ENCODE measurements at regions not wholly inside any gene's neighbourhood (a gene's known extent, or its start where the extent isn't known, plus 50 kb on each side); places are given as distances from the start of the nearest gene placed in this dataset.

DNA sequence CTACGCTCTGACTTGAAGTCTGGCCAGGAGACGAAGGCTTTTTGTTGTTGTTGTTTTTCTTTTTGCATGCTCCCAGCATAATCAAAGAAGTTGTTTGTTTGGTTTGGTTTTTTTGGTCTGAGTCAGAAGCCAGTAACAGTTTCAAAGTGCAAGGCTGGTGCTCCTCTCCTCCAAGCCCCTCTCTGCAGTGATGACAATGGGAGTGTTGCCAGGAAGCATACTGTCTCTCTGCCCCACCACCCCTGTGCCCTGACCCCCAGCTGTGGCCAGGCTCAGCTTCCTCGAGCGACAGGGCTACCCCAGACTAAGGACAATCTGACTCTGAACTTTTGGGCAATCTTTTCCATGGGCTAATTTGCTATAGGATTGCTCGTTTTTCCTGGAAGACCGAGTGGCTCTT lies 173.8 kb upstream of the PITX1 start:
- intact Hi-C loops (cut with DNase I; ENCODE audit: low total_unique reads) (no loop called here), in situ Hi-C loops (cut with MboI; ENCODE audit: low sequenced_read_pairs in 4 of 4) (no loop called here)
- ATAC-seq (no peak), DNase-seq (no peak)
- Histone ChIP-seq H3K36me3 (no peaks in the 10 kb centered on the region), H3K27me3 (no peaks in the 10 kb centered on the region), H3K4me3 (no peak overlapping the region), H3K9me3 (peaks cover 0 to 8% (median 0%) of the 10 kb centered on the region in 3 donors), H3K27ac (no peak overlapping the region), H3K4me1 (peaks cover 28 to 44% of the 10 kb centered on the region in 2 donors)
- TF ChIP-seq POLR2A (IDR thresholded peaks at IDR 0.05) = no peak
- TF ChIP-seq, protein P1, sequence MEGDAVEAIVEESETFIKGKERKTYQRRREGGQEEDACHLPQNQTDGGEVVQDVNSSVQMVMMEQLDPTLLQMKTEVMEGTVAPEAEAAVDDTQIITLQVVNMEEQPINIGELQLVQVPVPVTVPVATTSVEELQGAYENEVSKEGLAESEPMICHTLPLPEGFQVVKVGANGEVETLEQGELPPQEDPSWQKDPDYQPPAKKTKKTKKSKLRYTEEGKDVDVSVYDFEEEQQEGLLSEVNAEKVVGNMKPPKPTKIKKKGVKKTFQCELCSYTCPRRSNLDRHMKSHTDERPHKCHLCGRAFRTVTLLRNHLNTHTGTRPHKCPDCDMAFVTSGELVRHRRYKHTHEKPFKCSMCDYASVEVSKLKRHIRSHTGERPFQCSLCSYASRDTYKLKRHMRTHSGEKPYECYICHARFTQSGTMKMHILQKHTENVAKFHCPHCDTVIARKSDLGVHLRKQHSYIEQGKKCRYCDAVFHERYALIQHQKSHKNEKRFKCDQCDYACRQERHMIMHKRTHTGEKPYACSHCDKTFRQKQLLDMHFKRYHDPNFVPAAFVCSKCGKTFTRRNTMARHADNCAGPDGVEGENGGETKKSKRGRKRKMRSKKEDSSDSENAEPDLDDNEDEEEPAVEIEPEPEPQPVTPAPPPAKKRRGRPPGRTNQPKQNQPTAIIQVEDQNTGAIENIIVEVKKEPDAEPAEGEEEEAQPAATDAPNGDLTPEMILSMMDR (IDR thresholded peaks at IDR 0.05 in 4 of 5, conservative IDR thresholded peaks at IDR 0.05 in 1 of 5) = no peak

DNA sequence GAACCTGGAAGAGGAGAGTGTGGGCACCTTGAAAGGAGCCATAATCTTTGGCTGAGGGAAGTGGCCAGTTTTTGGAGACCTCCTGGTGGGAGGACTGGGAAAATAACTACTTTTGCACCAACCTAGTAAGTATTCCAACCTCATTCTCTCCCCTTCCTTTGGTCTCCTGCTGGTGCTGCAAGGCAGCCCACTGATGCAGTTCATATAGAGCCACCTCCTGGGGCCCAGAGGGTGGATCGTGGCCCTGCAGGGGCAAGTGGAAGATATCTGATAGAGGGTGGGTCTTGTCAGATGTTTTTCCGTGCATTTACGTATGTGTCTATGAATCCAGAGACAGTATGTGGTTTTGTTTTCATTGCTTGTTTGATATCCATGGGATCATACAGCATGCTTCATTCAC lies 172.8 kb upstream of the PITX1 start:
- TF ChIP-seq POLR2A (IDR thresholded peaks at IDR 0.05) = no peak
- TF ChIP-seq, protein P1 (IDR thresholded peaks at IDR 0.05 in 4 of 5, conservative IDR thresholded peaks at IDR 0.05 in 1 of 5) = no peak
- peaks cover 25 to 34% of the 10 kb centered on the region in 2 donors for H3K4me1 ChIP-seq

DNA sequence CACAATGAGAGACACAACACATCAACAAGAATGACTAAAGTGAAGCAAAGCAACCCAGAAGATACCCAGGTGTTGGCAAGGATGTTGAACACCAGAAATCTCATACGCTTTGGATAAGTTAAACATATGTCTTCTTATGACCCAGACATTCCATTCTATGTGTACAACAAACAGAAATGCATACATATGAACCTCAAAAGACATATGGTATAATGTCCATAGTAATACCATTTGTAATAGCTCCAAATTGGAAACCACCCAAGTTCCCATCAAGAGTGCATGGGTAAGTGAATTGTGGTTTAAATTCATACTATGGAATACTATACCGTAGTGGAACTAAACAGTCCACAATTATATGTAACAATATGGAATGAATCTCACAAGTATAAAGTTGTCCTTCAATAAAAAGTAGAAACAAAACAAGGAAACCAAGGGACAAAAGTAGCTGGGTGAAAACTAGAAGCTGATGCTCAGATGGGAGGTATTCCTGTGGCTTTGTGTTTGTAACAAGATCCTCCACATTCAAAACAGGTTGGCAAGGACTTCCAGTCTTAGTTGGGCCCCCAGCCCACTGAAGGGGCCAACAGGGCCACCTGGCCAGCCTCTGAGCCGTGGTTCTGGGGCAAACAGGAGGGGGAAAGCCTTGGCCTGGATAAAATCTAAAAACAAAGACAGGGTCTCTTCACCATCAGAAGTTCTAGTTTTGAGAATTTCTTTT lies 171.8 kb upstream of the PITX1 start:
- intact Hi-C loops (cut with DNase I; ENCODE audit: low total_unique reads) = no loop called here
- no peak for DNase-seq
- TF ChIP-seq, protein P1 (IDR thresholded peaks at IDR 0.05 in 4 of 5, conservative IDR thresholded peaks at IDR 0.05 in 1 of 5) = no peak
- TF ChIP-seq POLR2A (IDR thresholded peaks at IDR 0.05) = no peak
- H3K36me3 ChIP-seq = no peaks in the 10 kb centered on the region
- H3K4me3 ChIP-seq = no peak overlapping the region
- H3K27ac ChIP-seq = no peak overlapping the region
- H3K4me1 ChIP-seq = peaks cover 15 to 24% of the 10 kb centered on the region in 2 donors
- no peaks in the 10 kb centered on the region for H3K27me3 ChIP-seq
- no peak for ATAC-seq
- H3K9me3 ChIP-seq = peaks cover 0 to 10% (median 2%) of the 10 kb centered on the region in 3 donors
- in situ Hi-C loops (cut with MboI; ENCODE audit: low sequenced_read_pairs in 4 of 4) = no loop called here

More for the DNA sequence above, 172.8 kb upstream of the PITX1 start:
- intact Hi-C loops (cut with DNase I; ENCODE audit: low total_unique reads) = no loop called here
- Histone ChIP-seq H3K9me3 (peaks cover 0 to 10% (median 2%) of the 10 kb centered on the region in 3 donors), H3K36me3 (no peaks in the 10 kb centered on the region), H3K27ac (no peak overlapping the region), H3K27me3 (no peaks in the 10 kb centered on the region), H3K4me3 (no peak overlapping the region)
- in situ Hi-C loops (cut with MboI; ENCODE audit: low sequenced_read_pairs in 4 of 4) = no loop called here
- no peak for DNase-seq
- ATAC-seq = no peak

DNA sequence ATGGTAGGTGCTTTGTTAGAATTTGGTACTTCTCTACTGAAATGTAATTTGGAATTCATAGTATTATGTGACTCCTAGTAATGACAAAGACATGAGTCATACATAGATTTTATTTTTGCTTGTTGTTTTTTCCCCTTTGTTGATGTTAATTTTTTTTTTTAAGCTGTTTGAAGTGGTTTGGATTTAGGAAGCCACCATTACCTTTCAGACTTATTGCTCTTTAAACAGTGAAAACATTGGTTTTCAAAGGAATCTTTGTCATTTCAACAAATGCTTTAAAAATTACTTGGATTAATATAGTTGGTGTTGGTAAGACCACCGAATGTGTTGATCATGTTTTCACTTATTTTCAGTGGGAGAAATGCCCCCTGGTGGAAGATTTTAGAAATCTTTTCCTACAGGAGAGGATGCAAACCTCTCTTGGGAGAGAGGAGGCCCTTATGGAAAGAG lies 170.1 kb upstream of the PITX1 start:
- DNase-seq (no peak), ATAC-seq (no peak)
- H3K36me3 ChIP-seq = no peaks in the 10 kb centered on the region
- in situ Hi-C loops (cut with MboI; ENCODE audit: low sequenced_read_pairs in 4 of 4) = no loop called here
- H3K9me3 ChIP-seq = peaks cover 0 to 10% (median 2%) of the 10 kb centered on the region in 3 donors
- peaks cover 5 to 10% of the 10 kb centered on the region in 2 donors for H3K4me1 ChIP-seq
- intact Hi-C loops (cut with DNase I; ENCODE audit: low total_unique reads) = no loop called here
- H3K27me3 ChIP-seq = no peaks in the 10 kb centered on the region
- no peak overlapping the region for H3K27ac ChIP-seq
- TF ChIP-seq, protein P1 (IDR thresholded peaks at IDR 0.05 in 4 of 5, conservative IDR thresholded peaks at IDR 0.05 in 1 of 5) = no peak
- TF ChIP-seq POLR2A (IDR thresholded peaks at IDR 0.05) = no peak
- no peak overlapping the region for H3K4me3 ChIP-seq
